K562 (cell line): ENCODE measurements at regions not wholly inside any gene's neighbourhood (a gene's known extent, or its start where the extent isn't known, plus 50 kb on each side); places are given as distances from the start of the nearest gene placed in this dataset.

ENCODE experiments used
- BMI1 ChIP-seq: fragments of 150-350 bp; IDR thresholded peaks from 2 replicates; pipeline ENCODE4 v1.6.1; 2014; ENCODE audit warnings: low read length
- KLF1 ChIP-seq: fragments of 450-650 bp; IDR thresholded peaks from 2 replicates; pipeline ENCODE4 v1.6.1; 2016; ENCODE audit warnings: missing genetic modification characterization, missing compliant biosample characterization
- TF ChIP-seq, protein P1 (sequence below): fragments of 200-800 bp; sonication (Bioruptor generic); IDR thresholded peaks from 2 replicates; pipeline ENCODE4 v1.6.1; 2016; ENCODE audit warnings: missing genetic modification characterization, missing compliant biosample characterization
- TF ChIP-seq, protein P2 (sequence below): sonication (generic); formaldehyde crosslinking; IDR thresholded peaks from 2 replicates; pipeline ENCODE4 v1.8.0; 2022; ENCODE audit warnings: missing genetic modification reagents, mild to moderate bottlenecking, moderate library complexity, borderline replicate concordance
- TF ChIP-seq, protein P3 (sequence below), 2 experiments: fragments of 450-650 bp in 1 of 2; sonication (generic) in 1 of 2; formaldehyde crosslinking; conservative IDR thresholded peaks; 2 replicates each; pipeline versions ENCODE4 v1.4.0 to v1.8.1; 2020 to 2022; ENCODE audit warnings: mild to moderate bottlenecking in 1 of 2, missing genetic modification reagents in 1 of 2
- TF ChIP-seq, protein P4 (sequence below): sonication (generic); formaldehyde crosslinking; IDR thresholded peaks from 2 replicates; pipeline ENCODE4 v1.8.1; 2023; ENCODE audit warnings: mild to moderate bottlenecking, missing genetic modification reagents
- TF ChIP-seq, protein P5 (sequence below): fragments of 200-600 bp; sonication (generic); IDR thresholded peaks from one replicate; pipeline ENCODE4 v1.6.1; 2012; ENCODE audit warnings: mild to moderate bottlenecking, low read depth, low read length, inconsistent platforms

GRCh38 chr3:127411083-127411727 lies 123.4 kb upstream of the PRR20G start (continued):
- TF ChIP-seq, protein P1, sequence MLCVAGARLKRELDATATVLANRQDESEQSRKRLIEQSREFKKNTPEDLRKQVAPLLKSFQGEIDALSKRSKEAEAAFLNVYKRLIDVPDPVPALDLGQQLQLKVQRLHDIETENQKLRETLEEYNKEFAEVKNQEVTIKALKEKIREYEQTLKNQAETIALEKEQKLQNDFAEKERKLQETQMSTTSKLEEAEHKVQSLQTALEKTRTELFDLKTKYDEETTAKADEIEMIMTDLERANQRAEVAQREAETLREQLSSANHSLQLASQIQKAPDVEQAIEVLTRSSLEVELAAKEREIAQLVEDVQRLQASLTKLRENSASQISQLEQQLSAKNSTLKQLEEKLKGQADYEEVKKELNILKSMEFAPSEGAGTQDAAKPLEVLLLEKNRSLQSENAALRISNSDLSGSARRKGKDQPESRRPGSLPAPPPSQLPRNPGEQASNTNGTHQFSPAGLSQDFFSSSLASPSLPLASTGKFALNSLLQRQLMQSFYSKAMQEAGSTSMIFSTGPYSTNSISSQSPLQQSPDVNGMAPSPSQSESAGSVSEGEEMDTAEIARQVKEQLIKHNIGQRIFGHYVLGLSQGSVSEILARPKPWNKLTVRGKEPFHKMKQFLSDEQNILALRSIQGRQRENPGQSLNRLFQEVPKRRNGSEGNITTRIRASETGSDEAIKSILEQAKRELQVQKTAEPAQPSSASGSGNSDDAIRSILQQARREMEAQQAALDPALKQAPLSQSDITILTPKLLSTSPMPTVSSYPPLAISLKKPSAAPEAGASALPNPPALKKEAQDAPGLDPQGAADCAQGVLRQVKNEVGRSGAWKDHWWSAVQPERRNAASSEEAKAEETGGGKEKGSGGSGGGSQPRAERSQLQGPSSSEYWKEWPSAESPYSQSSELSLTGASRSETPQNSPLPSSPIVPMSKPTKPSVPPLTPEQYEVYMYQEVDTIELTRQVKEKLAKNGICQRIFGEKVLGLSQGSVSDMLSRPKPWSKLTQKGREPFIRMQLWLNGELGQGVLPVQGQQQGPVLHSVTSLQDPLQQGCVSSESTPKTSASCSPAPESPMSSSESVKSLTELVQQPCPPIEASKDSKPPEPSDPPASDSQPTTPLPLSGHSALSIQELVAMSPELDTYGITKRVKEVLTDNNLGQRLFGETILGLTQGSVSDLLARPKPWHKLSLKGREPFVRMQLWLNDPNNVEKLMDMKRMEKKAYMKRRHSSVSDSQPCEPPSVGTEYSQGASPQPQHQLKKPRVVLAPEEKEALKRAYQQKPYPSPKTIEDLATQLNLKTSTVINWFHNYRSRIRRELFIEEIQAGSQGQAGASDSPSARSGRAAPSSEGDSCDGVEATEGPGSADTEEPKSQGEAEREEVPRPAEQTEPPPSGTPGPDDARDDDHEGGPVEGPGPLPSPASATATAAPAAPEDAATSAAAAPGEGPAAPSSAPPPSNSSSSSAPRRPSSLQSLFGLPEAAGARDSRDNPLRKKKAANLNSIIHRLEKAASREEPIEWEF (CRISPR knock-in tag) = no peak
- TF ChIP-seq, protein P2, sequence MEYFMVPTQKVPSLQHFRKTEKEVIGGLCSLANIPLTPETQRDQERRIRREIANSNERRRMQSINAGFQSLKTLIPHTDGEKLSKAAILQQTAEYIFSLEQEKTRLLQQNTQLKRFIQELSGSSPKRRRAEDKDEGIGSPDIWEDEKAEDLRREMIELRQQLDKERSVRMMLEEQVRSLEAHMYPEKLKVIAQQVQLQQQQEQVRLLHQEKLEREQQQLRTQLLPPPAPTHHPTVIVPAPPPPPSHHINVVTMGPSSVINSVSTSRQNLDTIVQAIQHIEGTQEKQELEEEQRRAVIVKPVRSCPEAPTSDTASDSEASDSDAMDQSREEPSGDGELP (CRISPR knock-in tag) = peak; percentile 21; the same call in 1 of the 2 replicates
- TF ChIP-seq KLF1 (tag) = no peak
- TF ChIP-seq, protein P3, sequence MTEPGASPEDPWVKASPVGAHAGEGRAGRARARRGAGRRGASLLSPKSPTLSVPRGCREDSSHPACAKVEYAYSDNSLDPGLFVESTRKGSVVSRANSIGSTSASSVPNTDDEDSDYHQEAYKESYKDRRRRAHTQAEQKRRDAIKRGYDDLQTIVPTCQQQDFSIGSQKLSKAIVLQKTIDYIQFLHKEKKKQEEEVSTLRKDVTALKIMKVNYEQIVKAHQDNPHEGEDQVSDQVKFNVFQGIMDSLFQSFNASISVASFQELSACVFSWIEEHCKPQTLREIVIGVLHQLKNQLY (CRISPR knock-in tag; conservative IDR thresholded peaks at IDR 0.05) = no peak
- TF ChIP-seq, protein P4, sequence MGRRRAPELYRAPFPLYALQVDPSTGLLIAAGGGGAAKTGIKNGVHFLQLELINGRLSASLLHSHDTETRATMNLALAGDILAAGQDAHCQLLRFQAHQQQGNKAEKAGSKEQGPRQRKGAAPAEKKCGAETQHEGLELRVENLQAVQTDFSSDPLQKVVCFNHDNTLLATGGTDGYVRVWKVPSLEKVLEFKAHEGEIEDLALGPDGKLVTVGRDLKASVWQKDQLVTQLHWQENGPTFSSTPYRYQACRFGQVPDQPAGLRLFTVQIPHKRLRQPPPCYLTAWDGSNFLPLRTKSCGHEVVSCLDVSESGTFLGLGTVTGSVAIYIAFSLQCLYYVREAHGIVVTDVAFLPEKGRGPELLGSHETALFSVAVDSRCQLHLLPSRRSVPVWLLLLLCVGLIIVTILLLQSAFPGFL (CRISPR knock-in tag) = no peak
- TF ChIP-seq BMI1 = no peak
- TF ChIP-seq, protein P5, sequence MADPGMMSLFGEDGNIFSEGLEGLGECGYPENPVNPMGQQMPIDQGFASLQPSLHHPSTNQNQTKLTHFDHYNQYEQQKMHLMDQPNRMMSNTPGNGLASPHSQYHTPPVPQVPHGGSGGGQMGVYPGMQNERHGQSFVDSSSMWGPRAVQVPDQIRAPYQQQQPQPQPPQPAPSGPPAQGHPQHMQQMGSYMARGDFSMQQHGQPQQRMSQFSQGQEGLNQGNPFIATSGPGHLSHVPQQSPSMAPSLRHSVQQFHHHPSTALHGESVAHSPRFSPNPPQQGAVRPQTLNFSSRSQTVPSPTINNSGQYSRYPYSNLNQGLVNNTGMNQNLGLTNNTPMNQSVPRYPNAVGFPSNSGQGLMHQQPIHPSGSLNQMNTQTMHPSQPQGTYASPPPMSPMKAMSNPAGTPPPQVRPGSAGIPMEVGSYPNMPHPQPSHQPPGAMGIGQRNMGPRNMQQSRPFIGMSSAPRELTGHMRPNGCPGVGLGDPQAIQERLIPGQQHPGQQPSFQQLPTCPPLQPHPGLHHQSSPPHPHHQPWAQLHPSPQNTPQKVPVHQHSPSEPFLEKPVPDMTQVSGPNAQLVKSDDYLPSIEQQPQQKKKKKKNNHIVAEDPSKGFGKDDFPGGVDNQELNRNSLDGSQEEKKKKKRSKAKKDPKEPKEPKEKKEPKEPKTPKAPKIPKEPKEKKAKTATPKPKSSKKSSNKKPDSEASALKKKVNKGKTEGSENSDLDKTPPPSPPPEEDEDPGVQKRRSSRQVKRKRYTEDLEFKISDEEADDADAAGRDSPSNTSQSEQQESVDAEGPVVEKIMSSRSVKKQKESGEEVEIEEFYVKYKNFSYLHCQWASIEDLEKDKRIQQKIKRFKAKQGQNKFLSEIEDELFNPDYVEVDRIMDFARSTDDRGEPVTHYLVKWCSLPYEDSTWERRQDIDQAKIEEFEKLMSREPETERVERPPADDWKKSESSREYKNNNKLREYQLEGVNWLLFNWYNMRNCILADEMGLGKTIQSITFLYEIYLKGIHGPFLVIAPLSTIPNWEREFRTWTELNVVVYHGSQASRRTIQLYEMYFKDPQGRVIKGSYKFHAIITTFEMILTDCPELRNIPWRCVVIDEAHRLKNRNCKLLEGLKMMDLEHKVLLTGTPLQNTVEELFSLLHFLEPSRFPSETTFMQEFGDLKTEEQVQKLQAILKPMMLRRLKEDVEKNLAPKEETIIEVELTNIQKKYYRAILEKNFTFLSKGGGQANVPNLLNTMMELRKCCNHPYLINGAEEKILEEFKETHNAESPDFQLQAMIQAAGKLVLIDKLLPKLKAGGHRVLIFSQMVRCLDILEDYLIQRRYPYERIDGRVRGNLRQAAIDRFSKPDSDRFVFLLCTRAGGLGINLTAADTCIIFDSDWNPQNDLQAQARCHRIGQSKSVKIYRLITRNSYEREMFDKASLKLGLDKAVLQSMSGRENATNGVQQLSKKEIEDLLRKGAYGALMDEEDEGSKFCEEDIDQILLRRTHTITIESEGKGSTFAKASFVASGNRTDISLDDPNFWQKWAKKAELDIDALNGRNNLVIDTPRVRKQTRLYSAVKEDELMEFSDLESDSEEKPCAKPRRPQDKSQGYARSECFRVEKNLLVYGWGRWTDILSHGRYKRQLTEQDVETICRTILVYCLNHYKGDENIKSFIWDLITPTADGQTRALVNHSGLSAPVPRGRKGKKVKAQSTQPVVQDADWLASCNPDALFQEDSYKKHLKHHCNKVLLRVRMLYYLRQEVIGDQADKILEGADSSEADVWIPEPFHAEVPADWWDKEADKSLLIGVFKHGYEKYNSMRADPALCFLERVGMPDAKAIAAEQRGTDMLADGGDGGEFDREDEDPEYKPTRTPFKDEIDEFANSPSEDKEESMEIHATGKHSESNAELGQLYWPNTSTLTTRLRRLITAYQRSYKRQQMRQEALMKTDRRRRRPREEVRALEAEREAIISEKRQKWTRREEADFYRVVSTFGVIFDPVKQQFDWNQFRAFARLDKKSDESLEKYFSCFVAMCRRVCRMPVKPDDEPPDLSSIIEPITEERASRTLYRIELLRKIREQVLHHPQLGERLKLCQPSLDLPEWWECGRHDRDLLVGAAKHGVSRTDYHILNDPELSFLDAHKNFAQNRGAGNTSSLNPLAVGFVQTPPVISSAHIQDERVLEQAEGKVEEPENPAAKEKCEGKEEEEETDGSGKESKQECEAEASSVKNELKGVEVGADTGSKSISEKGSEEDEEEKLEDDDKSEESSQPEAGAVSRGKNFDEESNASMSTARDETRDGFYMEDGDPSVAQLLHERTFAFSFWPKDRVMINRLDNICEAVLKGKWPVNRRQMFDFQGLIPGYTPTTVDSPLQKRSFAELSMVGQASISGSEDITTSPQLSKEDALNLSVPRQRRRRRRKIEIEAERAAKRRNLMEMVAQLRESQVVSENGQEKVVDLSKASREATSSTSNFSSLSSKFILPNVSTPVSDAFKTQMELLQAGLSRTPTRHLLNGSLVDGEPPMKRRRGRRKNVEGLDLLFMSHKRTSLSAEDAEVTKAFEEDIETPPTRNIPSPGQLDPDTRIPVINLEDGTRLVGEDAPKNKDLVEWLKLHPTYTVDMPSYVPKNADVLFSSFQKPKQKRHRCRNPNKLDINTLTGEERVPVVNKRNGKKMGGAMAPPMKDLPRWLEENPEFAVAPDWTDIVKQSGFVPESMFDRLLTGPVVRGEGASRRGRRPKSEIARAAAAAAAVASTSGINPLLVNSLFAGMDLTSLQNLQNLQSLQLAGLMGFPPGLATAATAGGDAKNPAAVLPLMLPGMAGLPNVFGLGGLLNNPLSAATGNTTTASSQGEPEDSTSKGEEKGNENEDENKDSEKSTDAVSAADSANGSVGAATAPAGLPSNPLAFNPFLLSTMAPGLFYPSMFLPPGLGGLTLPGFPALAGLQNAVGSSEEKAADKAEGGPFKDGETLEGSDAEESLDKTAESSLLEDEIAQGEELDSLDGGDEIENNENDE = no peak
